GM12878 (cell line): ENCODE measurements at regions not wholly inside any gene's neighbourhood (a gene's known extent, or its start where the extent isn't known, plus 50 kb on each side); places are given as distances from the start of the nearest gene placed in this dataset.

Experiments used
- BCL11A ChIP-seq: IDR thresholded peaks from 2 replicates; pipeline ENCODE4 v1.6.1; 2011; ENCODE audit warnings: low read depth, low read length
- BCL3 ChIP-seq: IDR thresholded peaks from 2 replicates; pipeline ENCODE4 v1.6.1; 2011; ENCODE audit warnings: borderline replicate concordance, low read depth, mild to moderate bottlenecking, moderate library complexity, low read length; ENCODE audit not compliant: insufficient read depth, poor library complexity, severe bottlenecking
- BCLAF1 ChIP-seq: fragments of 450-650 bp; IDR thresholded peaks from 2 replicates; pipeline ENCODE4 v1.6.1; 2017; ENCODE audit warnings: antibody characterized with exemption, mild to moderate bottlenecking, moderate library complexity
- CHD2 ChIP-seq: IDR thresholded peaks from 2 replicates; pipeline ENCODE4 v1.6.1; 2011; ENCODE audit warnings: low read depth, low read length, improper control_type of control experiment, borderline replicate concordance
- CHD4 ChIP-seq: fragments of 200-600 bp; sonication (generic); IDR thresholded peaks from 2 replicates; pipeline ENCODE4 v1.6.1; 2016; ENCODE audit warnings: mild to moderate bottlenecking
- FOXK2 ChIP-seq: fragments of 450-650 bp; IDR thresholded peaks from 2 replicates; pipeline ENCODE4 v1.6.1; 2017; ENCODE audit warnings: mild to moderate bottlenecking, moderate library complexity
- HDGF ChIP-seq: fragments of 450-650 bp; IDR thresholded peaks from 2 replicates; pipeline ENCODE4 v1.6.1; 2016; ENCODE audit warnings: antibody characterized with exemption
- LARP7 ChIP-seq: fragments of 450-650 bp; IDR thresholded peaks from 2 replicates; pipeline ENCODE4 v1.6.1; 2017; ENCODE audit warnings: mild to moderate bottlenecking
- MXI1 ChIP-seq: fragments of 150-350 bp; IDR thresholded peaks from 2 replicates; pipeline ENCODE4 v1.6.1; 2011; ENCODE audit warnings: low read depth, mild to moderate bottlenecking, inconsistent platforms, low read length, improper control_type of control experiment
- NFXL1 ChIP-seq: fragments of 450-650 bp; IDR thresholded peaks from 2 replicates; pipeline ENCODE4 v1.6.1; 2017; ENCODE audit warnings: antibody characterized with exemption, mild to moderate bottlenecking, borderline replicate concordance
- POLR2AphosphoS2 ChIP-seq: IDR thresholded peaks from 2 replicates; pipeline ENCODE4 v1.6.1; 2011; ENCODE audit warnings: low read depth, mild to moderate bottlenecking, low read length, improper control_type of control experiment, moderate library complexity
- RAD51 ChIP-seq: fragments of 450-650 bp; IDR thresholded peaks from 2 replicates; pipeline ENCODE4 v1.6.1; 2016; ENCODE audit warnings: moderate library complexity, mild to moderate bottlenecking, inconsistent platforms
- RCOR1 ChIP-seq: conservative IDR thresholded peaks from 2 replicates; pipeline ENCODE4 v1.6.1; 2012; ENCODE audit warnings: low read depth, low read length, improper control_type of control experiment
- RELA ChIP-seq: fragments of 450-650 bp; IDR thresholded peaks from 2 replicates; pipeline ENCODE4 v1.8.0; 2014; ENCODE audit warnings: borderline replicate concordance; ENCODE audit not compliant: partially characterized antibody
- RELB ChIP-seq: fragments of 450-650 bp; IDR thresholded peaks from 2 replicates; pipeline ENCODE4 v1.6.1; 2017; ENCODE audit warnings: low read depth, mild to moderate bottlenecking, moderate library complexity
- SIN3A ChIP-seq: IDR thresholded peaks from 2 replicates; pipeline ENCODE4 v1.6.1; 2012; ENCODE audit warnings: low read depth, low read length, improper control_type of control experiment
- SMC3 ChIP-seq: IDR thresholded peaks from 2 replicates; pipeline ENCODE4 v1.6.1; 2011; ENCODE audit warnings: low read length, improper control_type of control experiment, borderline replicate concordance
- SPI1 ChIP-seq: IDR thresholded peaks from 2 replicates; pipeline ENCODE4 v1.6.1; 2011; ENCODE audit warnings: low read depth, mild to moderate bottlenecking, low read length, moderate library complexity, borderline replicate concordance; ENCODE audit not compliant: insufficient read depth
- TAF1 ChIP-seq: IDR thresholded peaks from 2 replicates; pipeline ENCODE4 v1.6.1; 2011; ENCODE audit warnings: mild to moderate bottlenecking, low read depth, low read length, borderline replicate concordance
- USF1 ChIP-seq: IDR thresholded peaks from 2 replicates; pipeline ENCODE4 v1.6.1; 2011; ENCODE audit warnings: borderline replicate concordance, low read depth, mild to moderate bottlenecking, moderate library complexity, mixed read lengths, low read length; ENCODE audit not compliant: insufficient read depth; ENCODE audit errors: extremely low read length
- USF2 ChIP-seq: IDR thresholded peaks from 2 replicates; pipeline ENCODE4 v1.6.1; 2011; ENCODE audit warnings: low read depth, low read length, improper control_type of control experiment, borderline replicate concordance
- YY1 ChIP-seq: IDR thresholded peaks from 2 replicates; pipeline ENCODE4 v1.6.1; 2011; ENCODE audit warnings: low read depth, mild to moderate bottlenecking, low read length

GRCh38 chr17:70405492-70406220 lies 236.3 kb downstream of the KCNJ2 start (continued):
- TF ChIP-seq BCL3: no peak
- TF ChIP-seq MXI1: peak; percentile 26; the same call in 1 of the 2 replicates
- TF ChIP-seq SMC3: no peak
- TF ChIP-seq CHD4: no peak
- TF ChIP-seq RELA: no peak
- TF ChIP-seq FOXK2: no peak
- peak; percentile 77 for TF ChIP-seq BCL11A
- TF ChIP-seq TAF1: no peak
- TF ChIP-seq USF1: no peak
- no peak for TF ChIP-seq POLR2AphosphoS2
- TF ChIP-seq SIN3A: no peak
- no peak for TF ChIP-seq SPI1
- no peak for TF ChIP-seq USF2
- no peak for TF ChIP-seq LARP7
- peak; percentile 27; the same call in 1 of the 2 replicates for TF ChIP-seq RELB
- TF ChIP-seq RCOR1: no peak
- peak; percentile 71 for TF ChIP-seq RAD51
- no peak for TF ChIP-seq YY1
- no peak for TF ChIP-seq HDGF
- no peak for TF ChIP-seq CHD2
- no peak for TF ChIP-seq BCLAF1
- TF ChIP-seq NFXL1: no peak
